ENCODE measurements at regions not wholly inside any gene's neighbourhood (a gene's known extent, or its start where the extent isn't known, plus 50 kb on each side); places are given as distances from the start of the nearest gene placed in this dataset.
"Not testable (repeated sequence)": the region's sequence is repeated elsewhere in the genome, so short reads cannot be mapped to it uniquely, and the experiment has no call there.

DNA sequence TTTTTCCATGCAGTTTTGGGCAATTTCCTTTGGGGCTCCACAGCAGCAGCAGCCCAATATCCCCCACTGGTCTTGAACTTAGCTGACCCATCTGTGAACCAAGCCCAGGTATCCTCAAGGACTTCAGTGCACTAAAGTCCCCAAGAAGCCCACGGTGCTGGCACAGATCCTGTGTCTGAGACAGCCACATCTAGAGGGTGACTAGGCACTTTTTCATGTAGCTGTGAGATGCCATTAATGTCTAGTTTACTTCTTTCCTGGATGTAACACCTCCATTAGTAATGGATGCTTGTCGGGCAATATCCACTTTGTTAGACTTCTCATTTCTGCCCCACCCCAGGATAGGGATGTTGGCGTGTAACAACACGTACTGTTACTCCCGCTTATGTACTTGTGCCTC, 117.9 kb downstream of the GPCPD1 start:
- Mint-ChIP-seq H3K27me3 (peaks cover 19 to 32% of the 10 kb centered on the region in 2 donors), H3K36me3 (ENCODE audit: insufficient read depth) (no peaks in the 10 kb centered on the region), H3K4me3 (no peak overlapping the region), H3K27ac (no peak overlapping the region), H3K9me3 (no peaks in the 10 kb centered on the region), H3K4me1 (ENCODE audit: low read depth in 2 of 2) (peaks cover 0 to 8% of the 10 kb centered on the region in 2 donors)
- no peak for ATAC-seq (replicated peaks)
- DNase-seq = no peak

DNA sequence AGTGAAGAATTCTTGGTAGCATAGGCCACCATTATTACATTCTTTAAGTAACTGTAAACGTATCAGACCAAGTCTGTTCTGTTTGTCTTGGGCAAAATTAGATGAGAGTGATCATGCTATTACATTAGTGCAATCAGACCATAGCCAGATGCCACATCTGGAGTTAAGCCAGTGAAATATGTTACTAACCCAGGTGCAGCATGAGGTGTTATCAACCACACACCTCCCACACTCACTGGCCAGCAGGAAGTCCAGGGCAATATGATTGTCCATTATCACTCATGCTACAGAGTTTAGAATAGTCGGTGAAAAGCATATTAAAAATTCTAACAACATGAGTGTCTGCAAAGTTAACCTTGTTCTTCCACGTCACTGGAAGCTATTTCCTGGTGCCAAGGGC, 119.4 kb downstream of the GPCPD1 start:
- Mint-ChIP-seq H3K4me1 (ENCODE audit: low read depth in 2 of 2) (peaks cover 2 to 11% of the 10 kb centered on the region in 2 donors), H3K4me3 (no peak overlapping the region), H3K27ac (no peak overlapping the region), H3K27me3 (peaks cover 33 to 39% of the 10 kb centered on the region in 2 donors), H3K36me3 (ENCODE audit: insufficient read depth) (no peaks in the 10 kb centered on the region), H3K9me3 (no peaks in the 10 kb centered on the region)
- ATAC-seq (replicated peaks) = no peak
- DNase-seq = no peak

- Mint-ChIP-seq H3K27ac (no peak overlapping the region), H3K9me3 (no peaks in the 10 kb centered on the region), H3K27me3 (peaks cover 46 to 57% of the 10 kb centered on the region in 2 donors), H3K4me1 (ENCODE audit: low read depth in 2 of 2) (peaks cover 2 to 17% of the 10 kb centered on the region in 2 donors), H3K4me3 (no peak overlapping the region), H3K36me3 (ENCODE audit: insufficient read depth) (no peaks in the 10 kb centered on the region)
- no peak for ATAC-seq (replicated peaks)
- DNase-seq = no peak
Measured at GRCh38 chr20:5489601-5490000, 121.2 kb downstream of the GPCPD1 start.

DNA sequence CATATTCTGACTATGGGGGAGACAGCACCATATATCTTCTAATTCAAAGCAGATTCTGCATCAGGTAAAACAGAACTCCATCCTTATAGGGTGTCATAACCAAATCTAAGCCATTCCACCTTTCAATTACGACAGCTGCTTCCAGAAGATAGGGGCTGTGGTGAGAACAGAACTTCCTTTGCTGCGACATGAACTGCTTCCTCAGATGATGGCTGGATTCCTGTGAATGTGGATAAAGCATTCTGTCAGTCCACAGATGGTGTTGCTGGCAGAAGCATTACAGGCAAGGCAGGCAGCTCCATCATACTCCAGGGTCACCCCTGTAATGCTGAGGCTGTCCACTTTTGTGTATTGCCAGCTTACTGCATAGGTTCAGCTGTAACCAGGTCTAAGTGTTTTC, 122.0 kb downstream of the GPCPD1 start:
- peaks cover 47 to 65% of the 10 kb centered on the region in 2 donors for H3K27me3 Mint-ChIP-seq
- ATAC-seq (replicated peaks) (no peak), DNase-seq (no peak)
- no peak overlapping the region for H3K4me3 Mint-ChIP-seq
- H3K9me3 Mint-ChIP-seq = no peaks in the 10 kb centered on the region
- no peak overlapping the region for H3K27ac Mint-ChIP-seq
- H3K4me1 Mint-ChIP-seq (ENCODE audit: low read depth in 2 of 2) = peaks cover 2 to 17% of the 10 kb centered on the region in 2 donors
- no peaks in the 10 kb centered on the region for H3K36me3 Mint-ChIP-seq (ENCODE audit: insufficient read depth)

GRCh38 chr20:5486377-5487054, 124.3 kb downstream of the GPCPD1 start:
- DNase-seq (no peak), ATAC-seq (replicated peaks) (no peak)
- Mint-ChIP-seq H3K36me3 (ENCODE audit: insufficient read depth) (no peaks in the 10 kb centered on the region), H3K27me3 (peaks cover 42 to 60% of the 10 kb centered on the region in 2 donors), H3K4me3 (no peak overlapping the region), H3K27ac (no peak overlapping the region), H3K4me1 (ENCODE audit: low read depth in 2 of 2) (peaks cover 2 to 17% of the 10 kb centered on the region in 2 donors), H3K9me3 (no peaks in the 10 kb centered on the region)

DNA sequence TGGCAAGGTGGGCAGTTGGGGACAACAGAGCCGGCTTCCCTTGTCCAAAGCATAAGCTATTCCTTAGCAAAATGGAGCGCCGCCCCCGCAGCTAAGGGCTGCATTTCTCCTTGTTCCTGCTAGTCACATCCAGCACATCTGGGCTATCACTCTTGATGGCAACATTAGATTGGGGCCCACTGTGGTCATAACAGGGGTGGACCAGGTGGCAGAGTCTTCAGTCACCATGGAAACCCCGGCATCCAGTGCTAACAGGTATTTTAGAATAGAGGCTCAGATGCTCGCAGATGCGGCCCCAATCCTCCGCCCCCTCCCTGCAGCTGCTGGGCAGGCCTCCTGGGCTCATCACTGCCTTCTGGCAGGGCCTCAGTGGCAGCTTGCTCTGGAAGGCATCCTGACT, 125.9 kb downstream of the GPCPD1 start:
- H3K27me3 Mint-ChIP-seq = peaks cover 42 to 60% of the 10 kb centered on the region in 2 donors
- no peaks in the 10 kb centered on the region for H3K36me3 Mint-ChIP-seq (ENCODE audit: insufficient read depth)
- H3K27ac Mint-ChIP-seq = no peak overlapping the region
- no peak for DNase-seq
- no peaks in the 10 kb centered on the region for H3K9me3 Mint-ChIP-seq
- H3K4me1 Mint-ChIP-seq (ENCODE audit: low read depth in 2 of 2) = peaks cover 2 to 9% of the 10 kb centered on the region in 2 donors
- H3K4me3 Mint-ChIP-seq = no peak overlapping the region
- ATAC-seq (replicated peaks) = no peak

DNA sequence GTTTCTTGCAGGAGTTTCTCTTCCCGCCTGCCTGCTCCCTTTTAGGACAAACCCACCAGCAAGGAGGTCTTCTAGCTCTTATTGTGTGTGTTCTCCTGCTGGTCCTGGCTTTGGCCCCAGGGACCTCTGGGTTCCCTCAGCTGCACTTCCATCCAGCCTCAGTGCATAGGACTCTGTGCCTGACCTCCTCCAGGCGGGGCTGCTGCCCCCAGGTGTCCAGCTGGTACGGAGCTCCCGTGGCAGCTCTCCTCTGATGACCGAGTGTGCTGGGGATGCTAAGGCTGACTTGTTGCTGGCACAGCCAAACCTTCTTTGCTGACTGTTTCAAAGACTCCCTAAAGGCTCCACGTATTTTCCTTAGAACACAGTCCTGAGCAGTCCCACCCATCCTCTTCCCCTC, 126.5 kb downstream of the GPCPD1 start:
- Mint-ChIP-seq H3K36me3 (ENCODE audit: insufficient read depth) (no peaks in the 10 kb centered on the region), H3K4me1 (ENCODE audit: low read depth in 2 of 2) (peaks cover 2 to 9% of the 10 kb centered on the region in 2 donors), H3K27me3 (peaks cover 42 to 60% of the 10 kb centered on the region in 2 donors), H3K4me3 (no peak overlapping the region), H3K27ac (no peak overlapping the region), H3K9me3 (no peaks in the 10 kb centered on the region)
- no peak for ATAC-seq (replicated peaks)
- DNase-seq = no peak

- Mint-ChIP-seq H3K4me3 (no peak overlapping the region), H3K27me3 (peaks cover 34 to 49% of the 10 kb centered on the region in 2 donors), H3K27ac (no peak overlapping the region), H3K9me3 (no peaks in the 10 kb centered on the region), H3K36me3 (ENCODE audit: insufficient read depth) (no peaks in the 10 kb centered on the region), H3K4me1 (ENCODE audit: low read depth in 2 of 2) (peaks cover 2 to 9% of the 10 kb centered on the region in 2 donors)
- DNase-seq (no peak), ATAC-seq (replicated peaks) (no peak)
Measured at GRCh38 chr20:5482791-5483190, 128.0 kb downstream of the GPCPD1 start.

- no peaks in the 10 kb centered on the region for H3K9me3 Mint-ChIP-seq
Measured at GRCh38 chr20:5481872-5482271, 128.9 kb downstream of the GPCPD1 start.

DNA sequence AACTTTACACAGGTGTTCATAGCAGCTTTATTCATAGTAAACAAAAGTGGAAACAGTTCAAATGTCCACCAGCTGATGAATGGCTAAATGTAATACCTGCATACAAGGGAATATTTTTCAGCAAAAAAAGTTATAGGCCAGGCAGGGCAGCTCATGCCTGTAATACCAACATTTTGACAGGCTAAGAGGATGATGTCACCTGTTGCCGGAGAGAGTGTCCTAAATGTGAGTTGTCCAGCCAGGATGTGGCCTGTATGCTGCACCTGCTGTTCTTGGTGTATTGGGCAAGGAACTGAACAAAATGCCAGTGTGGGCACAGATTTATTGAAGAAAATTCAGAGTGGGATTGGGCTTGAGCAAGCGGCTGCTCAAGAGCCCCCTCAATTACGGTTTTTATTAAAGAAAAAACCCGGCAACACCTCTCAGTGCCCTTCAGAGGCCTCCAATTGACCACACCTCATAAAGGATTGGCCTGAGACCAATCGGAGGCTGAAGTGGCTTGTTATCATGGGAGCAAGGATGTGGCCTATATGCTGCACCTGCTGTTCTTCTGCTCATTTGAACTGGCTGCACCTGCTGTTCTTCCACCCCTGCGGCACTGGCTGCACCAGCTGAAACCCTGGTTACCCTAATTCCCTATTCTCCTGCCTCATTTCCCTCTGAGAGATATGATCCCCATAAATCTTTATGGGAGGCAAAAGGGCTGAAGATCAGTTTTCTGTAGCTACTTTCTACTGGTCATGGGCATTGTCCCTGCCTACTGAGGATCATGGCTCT, 129.8 kb downstream of the GPCPD1 start:
- Mint-ChIP-seq H3K27ac (no peak overlapping the region), H3K36me3 (ENCODE audit: insufficient read depth) (no peaks in the 10 kb centered on the region), H3K9me3 (no peaks in the 10 kb centered on the region), H3K27me3 (peaks cover 16 to 31% of the 10 kb centered on the region in 2 donors), H3K4me1 (ENCODE audit: low read depth in 2 of 2) (peaks cover 0 to 1% of the 10 kb centered on the region in 2 donors), H3K4me3 (no peak overlapping the region)
- DNase-seq = no peak
- ATAC-seq (replicated peaks) = no peak

More at GRCh38 chr20:5481872-5482271, 128.9 kb downstream of the GPCPD1 start:
- Mint-ChIP-seq H3K4me3 (no peak overlapping the region), H3K27me3 (peaks cover 25 to 40% of the 10 kb centered on the region in 2 donors), H3K27ac (no peak overlapping the region), H3K36me3 (ENCODE audit: insufficient read depth) (no peaks in the 10 kb centered on the region), H3K4me1 (ENCODE audit: low read depth in 2 of 2) (peaks cover 2 to 9% of the 10 kb centered on the region in 2 donors)
- ATAC-seq (replicated peaks) (no peak), DNase-seq (no peak)

DNA sequence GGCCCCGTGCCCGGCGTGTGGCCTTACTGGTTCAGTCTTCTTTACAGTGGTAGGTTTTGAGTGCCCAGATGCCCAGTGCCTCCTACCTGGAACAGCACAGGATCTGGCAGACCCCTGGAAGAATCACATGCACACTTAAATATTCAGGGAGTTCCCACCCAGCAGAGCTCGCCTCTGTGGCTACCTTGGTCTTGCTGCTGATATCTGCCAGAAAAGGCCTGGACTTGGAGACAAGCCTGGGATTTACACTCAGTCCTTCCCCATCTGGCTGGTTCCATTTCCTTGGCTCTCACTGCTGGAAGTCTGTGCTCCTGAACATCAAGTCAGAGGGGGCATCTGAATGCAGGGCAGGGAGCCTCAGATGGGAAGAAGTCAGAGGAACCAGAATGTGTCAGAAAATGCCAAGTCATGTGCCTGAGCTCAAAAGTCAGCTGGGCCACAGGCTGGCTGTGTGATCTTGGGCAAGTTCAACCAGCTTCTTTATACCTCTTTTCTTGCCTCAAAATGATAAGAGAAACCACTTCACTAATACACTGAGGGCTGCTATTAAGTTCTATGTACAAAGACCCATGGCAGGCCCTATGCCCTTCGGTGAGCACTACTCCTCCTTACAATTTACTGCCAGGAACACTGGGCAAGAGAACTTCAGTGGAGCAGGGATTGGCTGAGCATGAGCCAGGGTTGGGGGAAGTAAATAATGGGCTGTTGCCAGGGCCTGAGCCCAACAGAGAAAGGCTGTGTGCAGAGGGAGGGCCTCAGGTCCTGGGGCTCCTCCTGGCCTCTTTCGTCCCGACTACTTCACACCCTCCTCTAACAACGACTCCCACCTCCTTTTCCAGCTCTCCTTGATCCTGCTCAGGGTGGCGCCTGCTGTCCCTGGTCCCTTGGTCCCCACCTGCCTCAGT, 135.9 kb downstream of the GPCPD1 start:
- H3K4me1 Mint-ChIP-seq (ENCODE audit: low read depth in 2 of 2) = no peaks in the 10 kb centered on the region
- no peak for ATAC-seq (replicated peaks)

DNA sequence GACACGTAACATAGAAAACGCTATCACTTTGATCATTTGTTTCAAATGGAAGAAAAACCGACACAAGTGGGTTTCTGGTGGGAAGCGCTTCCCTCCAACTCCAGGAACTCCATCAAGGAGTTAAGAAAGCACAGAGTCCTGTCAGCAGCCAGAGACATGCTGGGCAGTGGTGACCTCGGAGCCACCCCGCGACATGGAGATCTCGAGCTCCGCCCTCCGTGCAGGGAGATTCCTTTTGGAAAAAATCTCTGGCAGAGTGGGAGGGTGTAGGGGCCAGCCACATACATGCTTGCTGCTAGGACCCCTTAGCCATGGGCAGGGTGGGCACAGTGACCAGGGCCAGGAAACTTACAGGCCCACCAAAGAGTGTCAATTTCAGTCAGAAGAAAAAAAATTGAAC, 138.9 kb downstream of the GPCPD1 start:
- H3K4me3 Mint-ChIP-seq; H3K27ac Mint-ChIP-seq; ATAC-seq (replicated peaks); H3K9me3 Mint-ChIP-seq; DNase-seq; H3K36me3 Mint-ChIP-seq (ENCODE audit: insufficient read depth); H3K4me1 Mint-ChIP-seq (ENCODE audit: low read depth in 2 of 2): not testable (repeated sequence)
- peaks cover 39 to 57% of the 10 kb centered on the region in 2 donors for H3K27me3 Mint-ChIP-seq

More for the DNA sequence above, 135.9 kb downstream of the GPCPD1 start:
- DNase-seq = no peak
- no peaks in the 10 kb centered on the region for H3K9me3 Mint-ChIP-seq
- no peak overlapping the region for H3K27ac Mint-ChIP-seq
- H3K27me3 Mint-ChIP-seq = peaks cover 17 to 27% of the 10 kb centered on the region in 2 donors
- no peaks in the 10 kb centered on the region for H3K36me3 Mint-ChIP-seq (ENCODE audit: insufficient read depth)
- H3K4me3 Mint-ChIP-seq = no peak overlapping the region

DNA sequence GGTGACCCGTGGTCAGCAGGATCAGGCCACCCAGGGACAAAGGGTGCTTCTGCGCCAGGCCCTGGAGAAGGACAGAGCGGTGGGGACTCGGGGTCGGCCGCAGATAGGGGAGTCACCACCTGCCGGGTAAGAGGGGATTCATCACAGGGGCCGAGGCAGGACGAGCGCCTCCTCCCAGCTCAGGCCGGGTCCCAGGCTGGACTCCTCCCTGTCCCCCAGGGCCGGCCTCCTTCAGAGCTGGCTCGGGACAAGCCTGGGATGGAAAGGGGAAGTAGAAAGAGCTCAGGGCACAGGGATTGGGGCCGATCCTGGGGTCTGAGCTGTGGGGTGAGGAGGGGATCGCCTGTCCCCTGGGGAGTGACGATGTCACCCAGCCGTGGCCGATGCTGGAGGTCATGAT, 139.4 kb downstream of the GPCPD1 start:
- no peak overlapping the region for H3K27ac Mint-ChIP-seq
- no peak overlapping the region for H3K4me3 Mint-ChIP-seq
- H3K27me3 Mint-ChIP-seq = peaks cover 42 to 62% of the 10 kb centered on the region in 2 donors
- ATAC-seq (replicated peaks) (no peak), DNase-seq (no peak)
- H3K36me3 Mint-ChIP-seq (ENCODE audit: insufficient read depth) = no peaks in the 10 kb centered on the region
- no peaks in the 10 kb centered on the region for H3K4me1 Mint-ChIP-seq (ENCODE audit: low read depth in 2 of 2)
- H3K9me3 Mint-ChIP-seq = no peaks in the 10 kb centered on the region
